ENCODE measurements at regions not wholly inside any gene's neighbourhood (a gene's known extent, or its start where the extent isn't known, plus 50 kb on each side); places are given as distances from the start of the nearest gene placed in this dataset.

DNA sequence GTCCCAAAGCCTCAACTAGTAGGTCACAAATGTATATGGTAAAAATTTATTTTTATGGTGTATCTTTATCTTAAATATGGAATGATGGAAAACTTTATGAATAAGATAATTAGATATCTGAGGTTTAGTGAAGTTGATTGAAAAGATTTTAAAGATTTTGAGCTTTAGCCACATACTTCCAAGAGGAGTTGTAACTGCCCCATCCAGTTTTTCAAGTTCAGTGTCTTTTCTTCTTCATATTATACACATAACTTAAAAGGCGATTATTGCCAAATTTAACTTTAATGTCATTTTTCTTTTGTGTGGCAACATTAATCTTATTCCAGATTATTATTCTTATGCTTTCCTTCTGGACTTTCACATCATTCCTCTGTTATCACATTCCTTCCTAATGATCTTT, 266.4 kb downstream of the TINAG start:
- no peak overlapping the region for H3K4ac ChIP-seq (ENCODE audit: low read depth, low read length)
- WGBS (ENCODE audit: extremely low coverage, insufficient read length, low lambda C conversion rate): no CpG with 5 or more reads among the region's 1 CpG
- no peak overlapping the region for H2BK120ac ChIP-seq (ENCODE audit: low read depth, low read length, poor library complexity, severe bottlenecking)
- no peak overlapping the region for H4K91ac ChIP-seq (ENCODE audit: insufficient read length, low read depth, low read length)
- H3K79me1 ChIP-seq (ENCODE audit: insufficient read depth, low read depth, low read length, poor library complexity, severe bottlenecking): no peaks in the 10 kb centered on the region
- no peak overlapping the region for H2BK5ac ChIP-seq (ENCODE audit: insufficient read length, low read length)
- no peak overlapping the region for H3K27ac Mint-ChIP-seq
- H2AK5ac ChIP-seq (ENCODE audit: insufficient read length, low read length): no peak overlapping the region
- no peak overlapping the region for H3K4me3 Mint-ChIP-seq
- H3K9me3 Mint-ChIP-seq: peaks cover 4 to 8% of the 10 kb centered on the region in 2 experiments; a peak in 2 of 5 replicates
- no peaks in the 10 kb centered on the region for H3K9me3 ChIP-seq (ENCODE audit: control insufficient read depth, low read depth, low read length)
- H3K27me3 Mint-ChIP-seq (ENCODE audit: low read depth): no peaks in the 10 kb centered on the region
- no peak for DNase-seq
- H3K27ac ChIP-seq (ENCODE audit: insufficient read length, low read depth, low read length): no peak overlapping the region
- TF ChIP-seq, protein P1, sequence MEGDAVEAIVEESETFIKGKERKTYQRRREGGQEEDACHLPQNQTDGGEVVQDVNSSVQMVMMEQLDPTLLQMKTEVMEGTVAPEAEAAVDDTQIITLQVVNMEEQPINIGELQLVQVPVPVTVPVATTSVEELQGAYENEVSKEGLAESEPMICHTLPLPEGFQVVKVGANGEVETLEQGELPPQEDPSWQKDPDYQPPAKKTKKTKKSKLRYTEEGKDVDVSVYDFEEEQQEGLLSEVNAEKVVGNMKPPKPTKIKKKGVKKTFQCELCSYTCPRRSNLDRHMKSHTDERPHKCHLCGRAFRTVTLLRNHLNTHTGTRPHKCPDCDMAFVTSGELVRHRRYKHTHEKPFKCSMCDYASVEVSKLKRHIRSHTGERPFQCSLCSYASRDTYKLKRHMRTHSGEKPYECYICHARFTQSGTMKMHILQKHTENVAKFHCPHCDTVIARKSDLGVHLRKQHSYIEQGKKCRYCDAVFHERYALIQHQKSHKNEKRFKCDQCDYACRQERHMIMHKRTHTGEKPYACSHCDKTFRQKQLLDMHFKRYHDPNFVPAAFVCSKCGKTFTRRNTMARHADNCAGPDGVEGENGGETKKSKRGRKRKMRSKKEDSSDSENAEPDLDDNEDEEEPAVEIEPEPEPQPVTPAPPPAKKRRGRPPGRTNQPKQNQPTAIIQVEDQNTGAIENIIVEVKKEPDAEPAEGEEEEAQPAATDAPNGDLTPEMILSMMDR (conservative IDR thresholded peaks at IDR 0.05): no peak
- no peak overlapping the region for H3K4me2 ChIP-seq (ENCODE audit: insufficient read depth, insufficient read length, low read length)
- no peak overlapping the region for H2BK20ac ChIP-seq (ENCODE audit: low read depth, low read length, poor library complexity, severe bottlenecking)
- H2BK15ac ChIP-seq (ENCODE audit: low read depth, low read length): no peak overlapping the region
- H3T11ph ChIP-seq (ENCODE audit: low read length): no peak overlapping the region
- no peaks in the 10 kb centered on the region for H3K27me3 ChIP-seq (ENCODE audit: insufficient read depth, low read length)
- no peak overlapping the region for H3K23ac ChIP-seq (ENCODE audit: insufficient read length, low read depth, low read length)
- H3K18ac ChIP-seq (ENCODE audit: insufficient read length, low read depth, low read length): no peak overlapping the region
- H3K79me2 ChIP-seq (ENCODE audit: insufficient read depth, low read length): no peaks in the 10 kb centered on the region
- H3K4me1 ChIP-seq (ENCODE audit: insufficient read depth, low read length): no peaks in the 10 kb centered on the region
- no peaks in the 10 kb centered on the region for H3K23me2 ChIP-seq (ENCODE audit: insufficient read length, low read depth, low read length, poor library complexity, severe bottlenecking)
- no peak overlapping the region for H3K14ac ChIP-seq (ENCODE audit: insufficient read depth, low read length)
- H4K8ac ChIP-seq (replicated peaks; ENCODE audit: insufficient read length, low read depth, low read length): no peak overlapping the region
- H2BK12ac ChIP-seq (ENCODE audit: insufficient read length, low read depth, low read length): no peak overlapping the region
- H3K4me1 Mint-ChIP-seq: peaks cover 6% of the 10 kb centered on the region in 2 experiments
- H2AFZ ChIP-seq (ENCODE audit: low read length): no peak overlapping the region
- no peak overlapping the region for H4K5ac ChIP-seq (ENCODE audit: insufficient read length, low read depth, low read length)
- H3K36me3 Mint-ChIP-seq (ENCODE audit: insufficient read depth in 1 of 3, low read depth in 3 of 3): peaks cover 0 to 3% (median 0%) of the 10 kb centered on the region in 3 experiments; a peak in 1 of 7 replicates
- H3K56ac ChIP-seq (ENCODE audit: insufficient read length, low read depth, low read length): no peak overlapping the region
- no peak overlapping the region for H3K9ac ChIP-seq (ENCODE audit: extremely low read depth, insufficient read length, low read length)
- H4K20me1 ChIP-seq (ENCODE audit: control insufficient read depth, insufficient read depth, insufficient read length): no peaks in the 10 kb centered on the region

Measured in H9 (cell line).